ENCODE measurements at regions not wholly inside any gene's neighbourhood (a gene's known extent, or its start where the extent isn't known, plus 50 kb on each side); places are given as distances from the start of the nearest gene placed in this dataset.

- no peak for DNase-seq
Measured at GRCh38 chr1:29672416-29673227, 436.3 kb downstream of the PTPRU start.

- no peak for DNase-seq
Measured at GRCh38 chr1:29671446-29672356, 435.4 kb downstream of the PTPRU start.

GRCh38 chr1:29670752-29671151, 434.4 kb downstream of the PTPRU start:
- no peak for DNase-seq

- DNase-seq, result no peak
Measured at GRCh38 chr1:29669912-29670311, 433.6 kb downstream of the PTPRU start.

GRCh38 chr1:29669158-29669871, 433.0 kb downstream of the PTPRU start:
- no peak for DNase-seq

- DNase-seq, result no peak
Measured at GRCh38 chr1:29668551-29669157, 432.3 kb downstream of the PTPRU start.

GRCh38 chr1:29667951-29668350, 431.6 kb downstream of the PTPRU start:
- no peak for DNase-seq

- no peak for DNase-seq
Measured at GRCh38 chr1:29664711-29665110, 428.4 kb downstream of the PTPRU start.

GRCh38 chr1:29658688-29659087, 422.4 kb downstream of the PTPRU start:
- DNase-seq, result no peak

- DNase-seq, result no peak
Measured at GRCh38 chr1:29657816-29658215, 421.5 kb downstream of the PTPRU start.

GRCh38 chr1:29655945-29656850, 419.9 kb downstream of the PTPRU start:
- DNase-seq, result peak; percentile 12

- DNase-seq, result no peak
Measured at GRCh38 chr1:29655145-29655544, 418.8 kb downstream of the PTPRU start.

- DNase-seq, result no peak
Measured at GRCh38 chr1:29653886-29654450, 417.6 kb downstream of the PTPRU start.

- no peak for DNase-seq
Measured at GRCh38 chr1:29653034-29653810, 416.9 kb downstream of the PTPRU start.

GRCh38 chr1:29651684-29652665, 415.7 kb downstream of the PTPRU start:
- no peak for DNase-seq

- no peak for DNase-seq
Measured at GRCh38 chr1:29651246-29651645, 414.9 kb downstream of the PTPRU start.

- DNase-seq, result no peak
Measured at GRCh38 chr1:29650476-29650875, 414.2 kb downstream of the PTPRU start.

GRCh38 chr1:29650041-29650400, 413.7 kb downstream of the PTPRU start:
- DNase-seq, result no peak
